ENCODE measurements at regions not wholly inside any gene's neighbourhood (a gene's known extent, or its start where the extent isn't known, plus 50 kb on each side); places are given as distances from the start of the nearest gene placed in this dataset.

DNA sequence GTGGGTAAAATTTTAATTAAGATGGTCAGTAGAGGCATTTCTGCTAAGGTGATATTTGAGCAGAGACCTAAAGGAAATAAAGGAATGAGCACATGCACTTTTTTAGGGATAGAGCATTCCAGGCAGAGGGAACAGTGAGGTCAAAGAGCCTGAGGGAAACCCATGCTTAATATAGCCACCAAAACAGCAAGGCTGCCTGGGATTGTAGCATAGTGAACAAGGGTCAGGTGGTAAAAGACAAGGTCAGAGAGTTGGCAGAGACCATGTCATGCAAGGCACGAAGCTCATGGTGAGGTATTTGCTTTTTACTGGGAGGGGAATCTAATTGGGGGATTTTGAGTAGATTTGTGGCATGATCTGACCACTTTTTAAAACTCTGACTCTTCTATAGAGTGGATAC lies 344.6 kb upstream of the LRRC7 start:
- no peak for ATAC-seq (ENCODE audit: poor library complexity)
- Mint-ChIP-seq H3K27ac (no peak overlapping the region), H3K36me3 (ENCODE audit: low read depth) (no peaks in the 10 kb centered on the region), H3K9me3 (no peaks in the 10 kb centered on the region), H3K4me3 (no peak overlapping the region), H3K4me1 (ENCODE audit: low read depth) (no peaks in the 10 kb centered on the region), H3K27me3 (no peaks in the 10 kb centered on the region)
- H3K4me1 ChIP-seq (ENCODE audit: insufficient read depth, low read length): no peaks in the 10 kb centered on the region
- TF ChIP-seq, protein P1, sequence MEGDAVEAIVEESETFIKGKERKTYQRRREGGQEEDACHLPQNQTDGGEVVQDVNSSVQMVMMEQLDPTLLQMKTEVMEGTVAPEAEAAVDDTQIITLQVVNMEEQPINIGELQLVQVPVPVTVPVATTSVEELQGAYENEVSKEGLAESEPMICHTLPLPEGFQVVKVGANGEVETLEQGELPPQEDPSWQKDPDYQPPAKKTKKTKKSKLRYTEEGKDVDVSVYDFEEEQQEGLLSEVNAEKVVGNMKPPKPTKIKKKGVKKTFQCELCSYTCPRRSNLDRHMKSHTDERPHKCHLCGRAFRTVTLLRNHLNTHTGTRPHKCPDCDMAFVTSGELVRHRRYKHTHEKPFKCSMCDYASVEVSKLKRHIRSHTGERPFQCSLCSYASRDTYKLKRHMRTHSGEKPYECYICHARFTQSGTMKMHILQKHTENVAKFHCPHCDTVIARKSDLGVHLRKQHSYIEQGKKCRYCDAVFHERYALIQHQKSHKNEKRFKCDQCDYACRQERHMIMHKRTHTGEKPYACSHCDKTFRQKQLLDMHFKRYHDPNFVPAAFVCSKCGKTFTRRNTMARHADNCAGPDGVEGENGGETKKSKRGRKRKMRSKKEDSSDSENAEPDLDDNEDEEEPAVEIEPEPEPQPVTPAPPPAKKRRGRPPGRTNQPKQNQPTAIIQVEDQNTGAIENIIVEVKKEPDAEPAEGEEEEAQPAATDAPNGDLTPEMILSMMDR (IDR thresholded peaks at IDR 0.05): no peak
- H3K36me3 ChIP-seq (ENCODE audit: insufficient read depth, low read length): no peaks in the 10 kb centered on the region
- no peak overlapping the region for H3K4me3 ChIP-seq (ENCODE audit: low read length)
- H3K27me3 ChIP-seq (ENCODE audit: control insufficient read depth in 1 of 2, insufficient read depth in 2 of 2, low read length in 2 of 2): no peaks in the 10 kb centered on the region
- no peak overlapping the region for H3K27ac ChIP-seq (ENCODE audit: low read depth in 1 of 2, low read length in 2 of 2)
- H3K9me3 ChIP-seq (ENCODE audit: control insufficient read depth in 1 of 2, insufficient read depth in 1 of 2, low read length in 2 of 2): peaks cover 0 to 5% of the 10 kb centered on the region in 2 experiments
- ChIA-PET CTCF (no interaction called here), POLR2A (no interaction called here)
- intact Hi-C loops (cut with DNase I, micrococcal nuclease): no loop called here
- DNase-seq: no peak

DNA sequence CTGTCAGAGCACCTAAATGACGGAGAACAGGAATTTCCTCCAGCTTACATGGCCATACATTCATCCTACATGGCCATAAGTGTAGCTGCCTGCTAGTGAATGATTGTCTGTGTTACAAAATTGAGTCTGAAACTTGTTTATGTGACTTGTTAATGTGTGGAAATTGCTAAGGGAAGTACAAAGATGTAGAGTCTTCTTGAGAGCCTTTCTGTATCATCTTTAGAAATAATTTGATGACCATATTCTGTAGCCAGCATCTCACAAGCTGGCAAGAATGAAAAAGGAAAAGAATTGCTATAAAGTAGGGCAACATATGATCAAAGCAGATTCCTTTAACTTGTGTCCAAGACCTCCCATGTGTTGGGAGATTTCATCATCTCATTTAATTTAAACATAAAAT lies 339.2 kb upstream of the LRRC7 start:
- intact Hi-C loops (cut with DNase I, micrococcal nuclease): no loop called here
- Histone ChIP-seq H3K27ac (ENCODE audit: low read depth in 1 of 2, low read length in 2 of 2) (no peak overlapping the region), H3K4me1 (ENCODE audit: insufficient read depth, low read length) (no peaks in the 10 kb centered on the region), H3K27me3 (ENCODE audit: control insufficient read depth in 1 of 2, insufficient read depth in 2 of 2, low read length in 2 of 2) (no peaks in the 10 kb centered on the region), H3K9me3 (ENCODE audit: control insufficient read depth in 1 of 2, insufficient read depth in 1 of 2, low read length in 2 of 2) (no peaks in the 10 kb centered on the region), H3K4me3 (ENCODE audit: low read length) (no peak overlapping the region), H3K36me3 (ENCODE audit: insufficient read depth, low read length) (no peaks in the 10 kb centered on the region)
- TF ChIP-seq, protein P1 (IDR thresholded peaks at IDR 0.05): no peak
- Mint-ChIP-seq H3K4me3 (no peak overlapping the region), H3K36me3 (ENCODE audit: low read depth) (no peaks in the 10 kb centered on the region), H3K27ac (no peak overlapping the region), H3K27me3 (no peaks in the 10 kb centered on the region), H3K9me3 (no peaks in the 10 kb centered on the region), H3K4me1 (ENCODE audit: low read depth) (no peaks in the 10 kb centered on the region)
- DNase-seq: no peak
- ChIA-PET POLR2A (no interaction called here), CTCF (no interaction called here)
- ATAC-seq (ENCODE audit: poor library complexity): no peak

DNA sequence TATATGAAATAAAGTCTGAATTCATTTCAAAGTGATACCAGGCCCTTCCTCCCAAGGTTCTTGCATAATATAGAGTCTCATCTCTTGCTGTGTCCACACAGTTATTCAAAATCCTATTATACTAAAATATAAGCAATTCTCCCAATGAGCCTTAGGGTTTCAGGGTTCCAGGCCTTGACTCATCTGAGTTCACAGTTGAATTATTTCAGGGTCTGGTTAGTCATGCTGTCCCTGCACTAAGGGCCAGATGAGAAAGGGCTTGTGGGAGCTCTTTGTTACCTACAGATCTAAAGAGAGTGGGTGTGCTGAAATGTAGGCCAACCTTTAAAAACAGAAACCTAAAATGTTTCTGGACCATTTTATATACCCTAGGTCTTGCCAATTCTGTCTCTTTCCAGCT lies 337.5 kb upstream of the LRRC7 start:
- H3K27ac ChIP-seq (ENCODE audit: low read depth in 1 of 2, low read length in 2 of 2): no peak overlapping the region
- Mint-ChIP-seq H3K4me1 (ENCODE audit: low read depth) (no peaks in the 10 kb centered on the region), H3K27ac (no peak overlapping the region), H3K27me3 (no peaks in the 10 kb centered on the region), H3K9me3 (peaks cover 3% of the 10 kb centered on the region), H3K4me3 (no peak overlapping the region), H3K36me3 (ENCODE audit: low read depth) (no peaks in the 10 kb centered on the region)
- H3K27me3 ChIP-seq (ENCODE audit: control insufficient read depth in 1 of 2, insufficient read depth in 2 of 2, low read length in 2 of 2): no peaks in the 10 kb centered on the region
- ChIA-PET CTCF (no interaction called here), POLR2A (no interaction called here)
- no peaks in the 10 kb centered on the region for H3K9me3 ChIP-seq (ENCODE audit: control insufficient read depth in 1 of 2, insufficient read depth in 1 of 2, low read length in 2 of 2)
- H3K4me3 ChIP-seq (ENCODE audit: low read length): no peak overlapping the region
- ATAC-seq (ENCODE audit: poor library complexity) (no peak), DNase-seq (no peak)
- no peaks in the 10 kb centered on the region for H3K4me1 ChIP-seq (ENCODE audit: insufficient read depth, low read length)
- TF ChIP-seq, protein P1 (IDR thresholded peaks at IDR 0.05): no peak
- intact Hi-C loops (cut with DNase I, micrococcal nuclease): no loop called here
- no peaks in the 10 kb centered on the region for H3K36me3 ChIP-seq (ENCODE audit: insufficient read depth, low read length)
